GM21381 (cell line): ENCODE measurements at regions not wholly inside any gene's neighbourhood (a gene's known extent, or its start where the extent isn't known, plus 50 kb on each side); places are given as distances from the start of the nearest gene placed in this dataset.

ENCODE experiments used
- ATAC-seq: cut with Tn5 transposase; IDR thresholded peaks from one replicate; pipeline ENCODE4 v1.9.1; 2021; ENCODE audit warnings: mild to moderate bottlenecking, moderate library complexity; ENCODE audit not compliant: unreplicated experiment

DNA sequence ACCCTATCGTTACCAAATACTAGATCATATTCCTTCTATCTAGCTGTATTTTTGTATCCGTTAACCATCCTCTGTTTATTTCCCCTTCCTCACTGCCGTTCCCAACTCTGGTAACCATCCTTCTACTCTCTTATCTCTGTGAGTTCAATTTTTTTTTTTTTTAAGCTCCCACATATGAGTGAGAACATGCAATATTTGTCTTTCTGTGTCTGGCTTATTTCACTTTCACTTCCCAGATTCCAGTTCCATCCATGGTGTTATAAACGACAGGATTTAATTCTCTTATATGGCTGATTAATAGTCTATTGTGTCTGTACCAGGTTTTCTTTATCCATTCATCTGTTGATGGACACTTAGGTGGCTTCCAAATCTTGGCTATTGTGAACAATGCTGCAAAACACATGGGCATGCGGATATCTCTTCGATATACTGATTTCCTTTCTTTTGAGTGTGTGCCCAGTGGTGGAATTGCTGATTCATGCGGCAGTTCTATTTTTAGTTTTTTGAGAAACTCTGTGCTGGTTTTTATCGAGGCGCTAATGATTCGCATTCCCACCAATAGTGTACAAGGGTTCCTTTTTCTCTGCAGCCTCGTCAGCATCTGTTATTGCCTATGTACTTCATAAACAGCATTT lies 599.6 kb downstream of the TMEM114 start:
- no peak for ATAC-seq

DNA sequence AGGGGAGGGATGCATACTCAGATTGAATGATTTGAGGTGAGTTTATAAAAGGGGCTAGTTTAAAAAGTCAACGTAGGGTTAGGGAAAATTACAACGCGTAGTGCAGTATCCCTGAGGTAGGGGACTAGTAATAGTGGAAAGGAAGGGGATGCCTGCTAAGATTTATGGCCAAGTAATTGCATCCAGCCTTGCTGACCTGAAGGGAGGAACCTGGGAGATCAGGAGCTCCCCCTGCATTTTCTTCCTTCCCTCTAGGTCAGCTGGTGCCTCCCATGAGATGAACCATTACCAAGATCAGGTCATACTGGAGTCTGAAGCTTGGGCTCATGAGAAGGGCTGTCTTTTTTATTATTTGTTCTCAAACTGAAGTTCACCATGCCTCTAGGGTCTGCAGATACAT lies 606.6 kb downstream of the TMEM114 start:
- ATAC-seq = no peak

DNA sequence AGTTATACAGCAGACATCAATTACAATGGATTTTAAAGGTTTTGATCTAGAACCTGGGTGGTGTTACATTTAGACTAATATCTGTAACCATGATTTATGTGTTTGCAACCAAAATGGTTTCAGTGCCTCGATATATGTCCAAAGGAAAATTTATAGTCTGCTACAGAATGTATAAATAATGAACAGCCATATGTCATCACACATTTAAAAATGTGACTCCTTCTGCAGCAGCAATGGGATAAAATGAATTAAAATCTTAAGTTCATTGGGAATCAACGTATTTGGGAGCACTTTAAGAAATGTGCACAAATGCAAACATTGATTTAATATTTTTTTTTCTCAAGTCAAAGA lies 610.2 kb downstream of the TMEM114 start:
- ATAC-seq = no peak

DNA sequence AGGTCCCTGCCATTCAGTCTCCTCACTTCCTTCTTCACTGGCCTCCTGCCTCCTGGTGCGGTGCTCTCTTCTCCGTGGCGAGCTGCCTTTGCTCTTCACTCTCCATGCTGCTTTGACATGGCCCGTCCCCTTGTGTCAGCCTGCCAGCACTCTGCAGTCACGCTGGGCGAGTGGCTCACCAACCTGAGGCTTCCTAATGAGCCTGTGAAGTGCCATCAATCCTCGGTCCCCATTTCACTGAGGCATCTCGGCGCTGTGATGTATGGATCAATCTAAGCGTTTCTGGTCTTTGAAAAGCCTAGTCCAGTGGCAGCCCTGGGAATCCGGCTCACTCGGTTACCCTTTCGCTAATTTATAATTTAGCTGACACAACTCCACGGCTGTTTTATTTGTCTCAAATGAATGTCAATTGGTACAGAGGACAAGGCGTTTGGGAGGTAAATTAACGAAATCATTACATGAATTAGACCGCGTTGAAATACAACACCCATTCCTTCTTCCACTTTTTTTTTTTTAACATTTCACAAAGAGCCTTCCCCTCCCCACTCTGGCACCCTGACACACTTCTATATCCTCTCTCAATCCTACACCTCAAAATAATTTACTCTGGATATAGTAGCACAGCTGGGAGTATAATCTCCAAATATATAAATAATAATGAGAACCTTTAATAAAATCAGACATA lies 610.7 kb downstream of the TMEM114 start:
- ATAC-seq = no peak

DNA sequence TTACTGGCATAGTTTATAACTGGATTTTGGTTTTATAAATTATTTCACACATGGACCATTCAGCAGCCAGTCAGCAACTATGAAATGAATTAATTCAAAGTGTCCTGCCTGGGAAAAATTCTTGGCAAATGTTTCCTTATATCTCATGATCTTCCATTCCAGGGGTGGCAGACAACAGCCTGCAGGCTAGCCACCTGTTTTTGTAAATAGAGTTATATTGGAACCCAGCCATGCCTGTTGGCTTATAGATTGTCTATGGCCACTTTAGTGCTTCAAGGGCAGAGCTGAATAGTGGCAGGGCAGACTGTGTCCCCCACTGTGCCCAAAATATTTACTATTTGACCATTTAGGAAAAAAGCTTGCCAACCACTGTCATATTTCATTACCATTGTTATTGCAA lies 613.7 kb downstream of the TMEM114 start:
- no peak for ATAC-seq

DNA sequence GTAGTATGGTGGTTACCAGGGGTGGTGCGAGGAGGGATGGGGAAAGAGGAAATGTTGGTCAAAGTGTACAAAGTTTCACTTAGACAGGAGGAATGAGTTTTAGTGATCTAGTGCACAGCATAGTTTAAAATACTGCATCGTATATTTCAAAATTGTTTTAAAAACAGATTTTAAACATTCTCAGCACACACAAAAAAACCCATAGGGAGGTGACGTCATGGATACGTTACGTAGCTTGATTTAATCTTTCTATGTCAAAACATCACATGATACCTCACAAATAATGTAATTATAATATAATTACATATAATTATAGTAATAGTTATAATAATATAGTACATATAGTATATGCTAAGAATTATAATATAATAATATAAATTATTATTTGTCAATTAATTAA lies 614.2 kb downstream of the TMEM114 start:
- no peak for ATAC-seq

DNA sequence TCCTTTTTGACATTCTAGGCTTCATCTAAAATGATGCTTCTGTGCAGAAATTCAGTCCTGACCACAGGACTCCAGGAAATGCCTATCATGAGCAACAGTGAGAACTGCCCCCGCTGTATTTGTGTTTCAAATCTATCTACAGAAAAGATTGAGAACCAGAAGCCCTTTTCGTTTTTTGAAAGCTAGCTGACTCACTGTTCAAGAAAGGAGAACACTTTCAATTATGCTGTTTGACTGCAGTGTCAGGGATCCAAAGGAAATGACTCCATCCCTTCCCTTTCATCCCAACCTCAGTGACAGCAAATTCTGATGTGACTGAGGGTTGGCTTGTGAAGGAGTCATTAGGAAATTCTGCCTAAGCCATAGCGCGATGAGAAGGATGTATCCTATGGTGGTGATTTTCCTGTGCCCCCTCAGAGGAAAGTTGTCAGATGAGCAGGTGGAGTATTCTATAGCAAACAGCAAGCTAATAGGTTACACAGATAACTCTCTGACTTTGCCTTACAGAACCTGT lies 622.3 kb downstream of the TMEM114 start:
- no peak for ATAC-seq

DNA sequence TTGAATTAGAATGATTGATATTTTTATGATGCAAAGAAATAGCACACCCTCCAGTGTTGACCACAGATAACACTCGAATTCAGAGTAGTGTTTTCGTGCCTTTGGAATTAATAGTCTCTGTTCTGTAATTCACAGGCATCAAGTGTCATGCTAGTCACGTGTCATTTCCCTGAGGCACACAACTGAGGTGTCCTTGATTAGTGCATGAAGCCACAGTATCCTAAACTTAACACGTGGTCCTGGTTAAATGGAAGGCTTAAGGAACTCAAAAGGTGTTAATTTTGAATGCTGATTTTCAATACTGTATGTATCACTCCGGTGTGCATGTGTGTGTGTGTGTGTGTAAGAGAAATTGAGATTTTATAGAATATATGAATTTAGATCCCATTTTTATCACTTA lies 625.6 kb downstream of the TMEM114 start:
- no peak for ATAC-seq

DNA sequence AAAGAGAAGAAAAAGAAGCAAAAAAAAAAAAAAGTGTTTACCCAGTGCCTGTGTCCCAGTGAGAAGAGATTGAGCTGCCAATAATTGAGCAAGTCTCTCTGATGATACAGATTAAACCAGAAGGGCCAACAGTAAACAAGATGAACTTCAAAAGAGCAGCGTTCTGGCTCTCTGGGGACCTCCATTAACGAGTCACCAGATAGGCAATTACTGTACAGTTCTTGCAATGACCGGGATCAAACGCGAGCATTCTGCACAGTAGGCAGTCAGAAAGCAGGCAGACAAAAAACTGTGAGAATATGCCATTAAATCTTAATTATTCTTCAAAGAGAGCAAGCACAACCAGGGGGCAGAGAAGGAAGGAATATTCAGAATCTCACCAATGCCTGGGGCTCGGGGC lies 626.1 kb downstream of the TMEM114 start:
- ATAC-seq = no peak

DNA sequence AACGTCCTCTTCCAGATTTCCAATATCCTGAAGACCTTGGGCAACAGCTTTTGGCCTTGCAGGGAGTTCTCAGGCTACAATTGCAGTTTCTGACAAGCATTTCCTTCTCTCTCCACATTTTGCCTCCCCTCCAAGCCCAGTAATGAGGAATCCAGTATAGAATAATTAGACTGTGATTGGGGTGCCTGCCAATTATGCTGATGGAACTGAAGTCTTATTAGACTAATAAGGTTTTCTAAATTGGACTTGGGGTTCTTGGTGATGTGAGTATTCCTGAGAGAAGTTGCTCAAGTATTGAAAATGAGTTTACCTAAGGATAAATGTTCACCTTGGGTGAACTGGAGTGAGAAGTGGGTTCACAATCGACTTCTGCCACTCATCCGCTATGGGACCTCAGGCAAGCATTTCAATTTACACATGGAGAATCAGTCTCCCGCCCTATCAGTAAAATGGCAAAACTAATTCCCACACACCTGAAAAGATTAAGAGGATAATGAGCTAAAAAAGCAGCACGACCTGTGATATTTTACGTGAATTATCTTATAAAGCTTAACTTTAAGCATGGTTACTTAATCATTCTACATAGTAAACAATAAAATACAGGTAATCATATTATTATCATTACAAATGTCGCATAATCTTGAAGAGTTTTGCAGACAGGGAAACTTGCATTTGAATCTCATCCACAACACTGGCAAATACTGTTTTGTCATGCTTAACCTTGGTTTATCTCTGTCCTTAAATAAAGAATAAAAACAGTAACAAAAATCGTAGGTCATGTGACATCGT lies 628.0 kb downstream of the TMEM114 start:
- no peak for ATAC-seq

DNA sequence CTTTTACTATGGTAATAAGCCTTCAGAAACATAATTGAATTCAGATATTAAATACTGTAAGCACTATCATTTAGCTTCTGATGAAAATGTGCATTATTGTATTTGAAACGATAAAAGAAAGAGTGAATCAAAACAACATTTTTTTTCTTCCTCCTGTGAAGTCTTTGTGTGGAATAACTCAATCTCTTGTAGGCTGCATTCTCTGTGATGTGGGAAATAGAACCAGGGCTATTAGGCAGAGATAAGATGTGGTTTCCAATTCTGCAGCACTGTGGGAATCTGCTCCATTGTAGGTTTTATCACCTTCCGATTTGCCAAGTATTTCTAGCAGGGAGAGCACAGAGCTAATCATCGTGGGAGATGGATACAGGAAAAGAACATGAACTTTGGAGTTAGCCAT lies 624.5 kb downstream of the RBFOX1 start:
- no peak for ATAC-seq

DNA sequence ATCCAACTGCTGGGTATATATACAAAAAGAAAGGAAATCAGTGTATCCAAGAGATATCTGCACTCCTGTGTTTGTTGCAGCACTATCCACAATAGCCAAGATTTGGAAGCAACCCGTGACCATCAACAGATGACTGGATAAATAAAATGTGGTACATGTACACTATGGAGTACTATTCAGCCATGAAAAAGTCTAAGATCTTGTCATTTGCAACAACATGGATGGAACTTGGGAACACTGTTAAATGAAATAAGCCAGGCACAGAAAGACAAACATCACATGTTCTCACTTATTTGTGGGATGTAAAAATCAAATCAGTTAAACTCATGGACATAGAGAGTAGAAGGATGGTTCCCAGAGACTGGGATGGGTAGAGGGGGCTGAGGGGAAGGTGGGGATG lies 620.7 kb downstream of the RBFOX1 start:
- ATAC-seq = no peak

DNA sequence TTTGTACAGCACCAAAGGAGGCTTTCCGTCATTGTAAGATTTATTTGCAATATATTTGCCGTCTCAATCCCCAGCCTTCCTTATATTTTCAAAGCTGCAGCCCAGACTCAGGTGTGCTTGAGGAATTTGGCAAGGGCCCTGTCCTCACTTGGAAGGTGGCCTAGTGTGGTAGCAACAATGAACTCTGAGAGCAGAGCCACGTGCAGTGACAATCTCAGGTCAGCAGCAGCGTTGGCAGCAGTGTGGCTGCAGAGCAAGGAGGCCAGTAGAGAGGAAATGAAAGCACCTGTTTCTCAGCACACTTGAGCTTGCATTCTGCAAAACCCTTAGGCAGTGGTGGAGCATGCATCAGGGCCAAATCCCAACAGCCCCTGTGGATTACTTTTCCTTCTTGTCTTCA lies 613.5 kb downstream of the RBFOX1 start:
- no peak for ATAC-seq

DNA sequence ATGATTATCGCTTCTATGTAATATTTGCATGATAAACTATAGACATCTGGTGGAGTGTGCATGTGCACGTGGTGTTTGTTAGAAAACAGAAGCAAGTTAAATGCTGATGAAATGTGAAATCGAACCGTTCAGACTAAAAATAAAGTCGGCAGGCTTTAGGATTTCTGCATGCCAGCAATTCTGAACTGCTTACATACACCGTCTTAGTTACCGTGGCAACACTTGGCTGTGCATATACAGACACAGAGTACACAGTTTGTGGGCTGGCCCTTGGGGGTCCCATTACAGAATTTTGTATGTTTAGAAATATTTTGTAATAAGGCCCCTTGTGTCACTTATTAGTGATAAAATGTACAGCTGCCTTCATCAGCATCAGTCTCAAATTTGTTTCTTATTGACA lies 605.5 kb downstream of the RBFOX1 start:
- ATAC-seq = no peak

DNA sequence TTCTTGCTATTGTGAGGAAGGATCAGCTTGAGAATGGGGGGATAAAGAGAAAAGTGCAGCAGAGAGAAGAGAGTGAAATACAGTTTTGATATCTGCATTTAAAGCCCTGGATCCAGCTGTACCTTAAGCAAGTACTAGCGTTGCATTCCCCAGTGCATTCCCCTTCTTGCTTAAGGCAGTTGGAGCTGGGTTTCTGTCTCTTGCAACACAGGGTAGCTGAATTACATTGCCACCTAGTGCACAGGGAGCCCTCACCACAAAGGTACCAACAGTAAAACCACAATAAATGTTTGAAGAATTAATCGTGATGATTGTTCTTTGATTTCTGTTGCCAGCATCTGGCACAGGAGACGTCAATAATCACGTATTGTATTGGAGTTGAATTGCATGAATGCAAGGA lies 588.7 kb downstream of the RBFOX1 start:
- ATAC-seq = no peak

DNA sequence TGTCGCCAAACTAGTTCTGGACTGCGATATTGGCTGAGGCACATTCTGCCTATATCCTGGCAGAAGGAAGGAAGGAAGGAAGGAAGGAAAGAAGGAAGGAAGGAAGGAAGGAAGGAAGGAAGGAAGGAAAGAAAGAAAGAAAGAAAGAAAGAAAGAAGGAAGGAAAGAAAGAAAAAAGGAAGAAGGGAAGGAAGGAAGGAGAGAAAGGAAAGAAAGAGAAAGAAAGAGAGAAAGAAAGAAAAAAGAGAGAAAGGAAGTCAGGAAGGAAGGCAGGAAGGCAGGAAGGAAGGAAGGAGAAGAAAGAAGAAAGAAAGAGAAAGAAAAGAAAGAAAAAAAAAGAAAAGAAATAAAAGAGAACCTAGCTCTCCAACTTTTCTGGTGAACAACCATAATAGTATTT lies 587.1 kb downstream of the RBFOX1 start:
- no peak for ATAC-seq

DNA sequence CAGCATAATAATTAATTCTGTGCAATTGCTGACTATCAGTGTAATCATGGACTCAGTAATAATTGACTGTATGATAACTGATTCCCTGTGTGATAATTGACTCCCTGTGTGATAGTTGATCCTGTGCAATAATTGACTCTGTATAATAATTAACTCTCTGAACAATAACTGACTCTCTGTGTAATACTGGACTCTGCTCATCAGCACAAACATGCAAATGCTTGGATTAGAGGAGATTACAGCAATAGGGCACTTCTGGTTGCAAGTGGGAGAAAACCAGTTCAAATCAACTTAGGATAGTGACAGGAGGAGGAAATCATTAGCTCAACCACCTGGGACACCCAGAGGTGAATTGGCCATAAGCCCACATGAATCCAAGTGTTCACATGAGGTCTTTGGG lies 582.1 kb downstream of the RBFOX1 start:
- no peak for ATAC-seq

DNA sequence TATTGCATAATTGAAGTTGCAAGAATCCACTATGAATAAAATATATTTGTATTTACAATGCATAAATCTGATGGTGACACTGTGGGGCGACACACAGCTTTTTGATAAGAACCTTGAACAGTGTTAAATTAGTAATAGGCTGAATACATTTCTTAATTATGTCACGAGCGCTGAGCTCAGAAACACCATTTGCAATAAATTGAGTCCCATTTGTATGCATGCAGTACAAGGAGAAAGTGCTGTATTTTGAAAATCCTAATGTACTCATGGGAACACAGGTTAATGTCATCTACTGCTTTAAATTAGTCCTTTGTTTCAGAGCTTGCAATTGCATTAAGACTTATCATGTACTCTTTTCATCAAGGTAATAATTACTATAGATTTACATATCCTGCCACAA lies 579.5 kb downstream of the RBFOX1 start:
- ATAC-seq = no peak

DNA sequence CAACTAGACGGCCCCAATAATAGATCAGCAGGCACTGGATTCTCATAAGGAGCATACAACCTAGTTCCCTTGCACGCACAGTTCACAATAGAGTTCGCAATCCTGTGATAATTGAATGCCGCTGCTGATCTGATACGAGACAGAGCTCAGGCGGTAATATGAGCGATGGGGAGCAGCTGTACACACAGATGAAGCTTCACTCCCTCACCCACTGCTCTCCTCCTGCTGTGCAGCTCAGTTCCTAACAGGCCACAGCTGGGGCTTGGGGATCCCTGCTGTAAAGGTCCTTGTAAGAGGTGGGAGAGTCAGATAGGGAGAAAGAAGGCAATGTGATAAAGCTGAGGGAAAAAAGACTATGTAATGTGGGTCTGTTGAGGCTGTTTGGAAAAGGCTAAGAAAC lies 577.5 kb downstream of the RBFOX1 start:
- ATAC-seq = no peak

DNA sequence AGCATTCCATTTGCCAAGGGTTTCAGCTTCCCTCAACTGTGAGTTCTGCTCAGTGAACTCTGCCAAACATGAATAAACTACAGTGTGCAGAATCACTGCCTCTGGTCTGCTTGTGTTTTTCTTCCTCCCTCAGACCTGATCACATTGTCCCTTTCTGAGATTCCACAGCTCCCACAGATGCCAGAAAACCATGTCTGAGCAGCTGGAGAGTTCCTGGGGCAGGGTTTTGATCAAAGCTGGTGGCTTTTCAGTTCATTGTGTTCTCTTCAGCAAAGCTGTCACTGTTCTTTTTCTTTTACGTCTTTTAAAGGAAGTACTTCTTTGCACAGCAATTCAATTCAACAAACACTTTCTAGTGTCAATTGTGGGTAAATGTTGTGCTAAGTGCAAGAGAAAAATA lies 555.8 kb downstream of the RBFOX1 start:
- ATAC-seq = no peak

DNA sequence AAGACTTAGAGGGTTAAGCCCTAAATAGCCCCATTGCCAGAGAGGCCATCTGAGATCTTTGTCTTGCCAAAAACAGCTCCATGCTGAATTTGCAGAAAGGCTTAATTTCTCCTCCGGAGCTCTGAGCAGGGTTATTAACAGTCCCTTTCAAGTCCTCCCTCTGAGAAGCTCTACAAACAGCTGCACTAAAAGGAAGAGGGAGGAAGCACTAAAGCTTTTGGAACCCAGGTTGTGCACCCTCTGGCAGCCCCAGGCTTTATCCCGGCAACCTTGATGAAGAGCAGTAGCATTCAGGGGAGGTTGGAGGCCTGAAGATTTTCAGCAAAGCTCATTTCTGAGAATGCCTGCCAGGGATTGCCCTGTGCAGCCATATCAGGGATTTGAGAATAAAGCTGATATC lies 554.7 kb downstream of the RBFOX1 start:
- no peak for ATAC-seq

DNA sequence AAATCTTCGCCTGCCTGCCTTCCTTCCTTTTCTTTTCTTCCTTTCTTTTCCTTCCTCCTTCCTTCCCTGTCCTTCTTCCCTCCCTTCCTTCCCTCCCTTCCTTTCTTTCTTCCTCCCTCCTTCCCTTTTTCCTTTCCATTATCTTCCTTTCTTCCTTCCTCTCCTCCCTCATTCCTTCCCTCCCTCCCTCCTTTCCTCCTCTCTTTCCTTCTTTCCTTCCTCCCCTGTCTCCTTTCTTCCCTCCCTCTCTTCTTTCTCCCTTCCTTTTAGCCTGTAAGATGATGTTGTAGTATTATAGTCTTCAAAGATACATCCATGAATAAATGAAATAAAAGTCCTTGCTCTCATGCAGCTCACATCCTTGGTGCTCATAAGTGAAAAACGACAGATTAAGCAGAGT lies 539.3 kb downstream of the RBFOX1 start:
- ATAC-seq = no peak
